ENCODE measurements at regions not wholly inside any gene's neighbourhood (a gene's known extent, or its start where the extent isn't known, plus 50 kb on each side); places are given as distances from the start of the nearest gene placed in this dataset.

- no peak for TF ChIP-seq CTCF (IDR thresholded peaks at IDR 0.05)
- no peak overlapping the region for H3K27ac ChIP-seq
- intact Hi-C loops (cut with DNase I) = no loop called here
- H3K9me3 ChIP-seq = peaks cover 5% of the 10 kb centered on the region
- no peak for DNase-seq
- H3K27me3 ChIP-seq (ENCODE audit: low read depth) = no peaks in the 10 kb centered on the region
- no peak overlapping the region for H3K4me3 ChIP-seq
- no peak for ATAC-seq
- no peaks in the 10 kb centered on the region for H3K36me3 ChIP-seq
- H3K4me1 ChIP-seq = no peaks in the 10 kb centered on the region
These were observed 66.1 kb upstream of the PFN2 start for GRCh38 chr3:150036780-150037179.

- intact Hi-C loops (cut with DNase I) = no loop called here
- TF ChIP-seq CTCF (IDR thresholded peaks at IDR 0.05) = no peak
- ATAC-seq (no peak), DNase-seq (no peak)
- Histone ChIP-seq H3K4me1 (no peaks in the 10 kb centered on the region), H3K4me3 (no peak overlapping the region), H3K27me3 (ENCODE audit: low read depth) (no peaks in the 10 kb centered on the region), H3K27ac (no peak overlapping the region), H3K36me3 (no peaks in the 10 kb centered on the region), H3K9me3 (no peaks in the 10 kb centered on the region)
These were observed 65.4 kb upstream of the PFN2 start for GRCh38 chr3:150035910-150036612.

- intact Hi-C loops (cut with DNase I) = no loop called here
- no peaks in the 10 kb centered on the region for H3K36me3 ChIP-seq
- no peaks in the 10 kb centered on the region for H3K27me3 ChIP-seq (ENCODE audit: low read depth)
- no peak overlapping the region for H3K27ac ChIP-seq
- no peaks in the 10 kb centered on the region for H3K4me1 ChIP-seq
- TF ChIP-seq CTCF (IDR thresholded peaks at IDR 0.05) = no peak
- no peak for DNase-seq
- H3K9me3 ChIP-seq = no peaks in the 10 kb centered on the region
- H3K4me3 ChIP-seq = no peak overlapping the region
- no peak for ATAC-seq
These were observed 64.6 kb upstream of the PFN2 start for GRCh38 chr3:150035301-150035779.

- Histone ChIP-seq H3K36me3 (no peaks in the 10 kb centered on the region), H3K27me3 (ENCODE audit: low read depth) (no peaks in the 10 kb centered on the region), H3K4me3 (no peak overlapping the region), H3K27ac (no peak overlapping the region), H3K9me3 (no peaks in the 10 kb centered on the region), H3K4me1 (no peaks in the 10 kb centered on the region)
- intact Hi-C loops (cut with DNase I) = no loop called here
- ATAC-seq (no peak), DNase-seq (no peak)
- no peak for TF ChIP-seq CTCF (IDR thresholded peaks at IDR 0.05)
These were observed 63.0 kb upstream of the PFN2 start for GRCh38 chr3:150033721-150034120.

- Histone ChIP-seq H3K27ac (no peak overlapping the region), H3K9me3 (peaks cover 3% of the 10 kb centered on the region), H3K27me3 (ENCODE audit: low read depth) (no peaks in the 10 kb centered on the region), H3K4me1 (no peaks in the 10 kb centered on the region), H3K36me3 (no peaks in the 10 kb centered on the region), H3K4me3 (no peak overlapping the region)
- intact Hi-C loops (cut with DNase I) = no loop called here
- DNase-seq = no peak
- ATAC-seq = no peak
- TF ChIP-seq CTCF (IDR thresholded peaks at IDR 0.05) = no peak
These were observed 60.1 kb upstream of the PFN2 start for GRCh38 chr3:150030841-150031240.

All from lower lobe of right lung (tissue), 2 donors.